A673 (cell line): ENCODE measurements at regions not wholly inside any gene's neighbourhood (a gene's known extent, or its start where the extent isn't known, plus 50 kb on each side); places are given as distances from the start of the nearest gene placed in this dataset.

ENCODE experiments used
- BruUV-seq: library from RNA; stranded (reverse); fragments of 400-500 nt; replicated peaks from 2 replicates; lab custom pipeline; 2021; lab: Mats Ljungman, UMichigan
- CTCF ChIA-PET: fragments of 300-600 bp; sonication (Branson Sonifier 250); formaldehyde crosslinking; loops from one replicate; lab custom pipeline; 2022; ENCODE audit warnings: antibody characterized with exemption; lab: Charles Lee
- POLR2A ChIA-PET: fragments of 300-600 bp; sonication (Branson Sonifier 250); formaldehyde crosslinking; loops from one replicate; lab custom pipeline; 2022; ENCODE audit warnings: antibody characterized with exemption; ENCODE audit not compliant: low non-redundant PET; lab: Charles Lee
- DNase-seq: peaks from one replicate; pipeline ENCODE4 v3.0.0-alpha.2; 2015; ENCODE audit warnings: low spot score
- H3K27ac ChIP-seq: fragments of 200-600 bp; sonication (generic); 2 replicates; pipeline ENCODE4 v1.5.1; 2016; ENCODE audit warnings: mixed run types, low read depth, mild to moderate bottlenecking, mixed read lengths, antibody characterized with exemption, low read length; ENCODE audit not compliant: poor library complexity, severe bottlenecking
- H3K27me3 ChIP-seq: fragments of 200-600 bp; sonication (generic); replicated peaks from 2 replicates; pipeline ENCODE4 v1.6.1; 2017; ENCODE audit warnings: mixed run types, low read depth, mild to moderate bottlenecking, mixed read lengths, antibody characterized with exemption, low read length; ENCODE audit not compliant: insufficient read depth, poor library complexity
- H3K36me3 ChIP-seq: fragments of 200-600 bp; sonication (generic); 2 replicates; pipeline ENCODE4 v1.6.1; 2016; ENCODE audit warnings: mixed run types, mild to moderate bottlenecking, mixed read lengths, antibody characterized with exemption, low read length; ENCODE audit not compliant: insufficient read depth, poor library complexity, severe bottlenecking
- H3K4me1 ChIP-seq: fragments of 200-600 bp; sonication (generic); 2 replicates; pipeline ENCODE4 v1.6.1; 2017; ENCODE audit warnings: mixed run types, mild to moderate bottlenecking, mixed read lengths, antibody characterized with exemption, low read length; ENCODE audit not compliant: insufficient read depth, poor library complexity, severe bottlenecking
- H3K4me3 ChIP-seq: fragments of 200-600 bp; sonication (generic); 2 replicates; pipeline ENCODE4 v1.5.1; 2016; ENCODE audit warnings: low read depth, mixed run types, mild to moderate bottlenecking, mixed read lengths, low read length; ENCODE audit not compliant: poor library complexity, severe bottlenecking
- H3K9me3 ChIP-seq: fragments of 200-600 bp; sonication (generic); 2 replicates; pipeline ENCODE4 v1.6.1; 2016; ENCODE audit warnings: mixed run types, low read depth, mild to moderate bottlenecking, mixed read lengths, antibody characterized with exemption, low read length; ENCODE audit not compliant: poor library complexity, severe bottlenecking
- CTCF ChIP-seq: fragments of 300-800, 200-600 bp; sonication (generic); conservative IDR thresholded peaks from 2 replicates; pipeline ENCODE4 v1.5.1; 2017; ENCODE audit warnings: low read depth, mild to moderate bottlenecking, antibody characterized with exemption, low read length, moderate library complexity, mixed read lengths
- EZH2 ChIP-seq: fragments of 200-600 bp; sonication (generic); IDR thresholded peaks from 2 replicates; pipeline ENCODE4 v1.6.1; 2017; ENCODE audit warnings: borderline replicate concordance, low read depth, mild to moderate bottlenecking, mixed read lengths, antibody characterized with exemption, low read length; ENCODE audit not compliant: poor library complexity, severe bottlenecking
- intact Hi-C: fragments of 100-400 bp; cut with micrococcal nuclease; formaldehyde crosslinking; loops from one replicate; pipeline ENCODE4 v1.10.0; 2022; ENCODE audit not compliant: unreplicated experiment

- no TSS peak for BruUV-seq
- POLR2A ChIA-PET = no interaction called here
- H3K9me3 ChIP-seq = no peaks in the 10 kb centered on the region
- H3K27ac ChIP-seq = no peak overlapping the region
- intact Hi-C loops = no loop called here
- TF ChIP-seq CTCF (no peak), EZH2 (no peak)
- H3K36me3 ChIP-seq = no peaks in the 10 kb centered on the region
- CTCF ChIA-PET = no interaction called here
- H3K4me3 ChIP-seq = no peak overlapping the region
- H3K4me1 ChIP-seq = no peaks in the 10 kb centered on the region
- no peaks in the 10 kb centered on the region for H3K27me3 ChIP-seq
- DNase-seq = no peak
Measured at GRCh38 chrX:45727761-45728160, 527.1 kb upstream of the DIPK2B start.

DNA sequence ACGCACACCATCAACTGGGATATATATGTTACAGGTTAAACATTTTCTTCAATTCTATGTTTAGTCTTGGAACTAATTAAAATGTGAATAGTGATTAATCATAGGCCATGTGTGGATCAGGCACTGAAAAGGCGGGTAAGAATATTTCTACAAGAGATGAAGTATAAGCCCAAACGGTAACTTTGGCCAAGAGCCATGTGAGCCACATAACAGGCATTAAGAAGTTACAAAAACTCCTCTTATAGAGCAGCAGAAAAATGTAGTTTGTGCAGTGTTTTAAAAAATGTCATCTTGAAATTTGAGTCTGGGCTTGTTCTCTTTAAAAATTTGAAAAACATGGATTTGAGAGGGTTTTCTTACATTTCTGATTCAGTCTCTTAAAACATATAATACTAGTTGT, 521.8 kb upstream of the DIPK2B start:
- H3K4me1 ChIP-seq = no peaks in the 10 kb centered on the region
- no peak overlapping the region for H3K27ac ChIP-seq
- ChIA-PET CTCF (no interaction called here), POLR2A (no interaction called here)
- intact Hi-C loops = no loop called here
- BruUV-seq = no TSS peak
- no peaks in the 10 kb centered on the region for H3K9me3 ChIP-seq
- H3K4me3 ChIP-seq = no peak overlapping the region
- no peak for TF ChIP-seq CTCF
- TF ChIP-seq EZH2 = no peak
- H3K27me3 ChIP-seq = no peaks in the 10 kb centered on the region
- H3K36me3 ChIP-seq = no peaks in the 10 kb centered on the region
- DNase-seq = no peak

GRCh38 chrX:45719751-45720501, 519.2 kb upstream of the DIPK2B start:
- no peaks in the 10 kb centered on the region for H3K9me3 ChIP-seq
- H3K27me3 ChIP-seq = no peaks in the 10 kb centered on the region
- no TSS peak for BruUV-seq
- DNase-seq = no peak
- no peak overlapping the region for H3K4me3 ChIP-seq
- intact Hi-C loops = no loop called here
- no peaks in the 10 kb centered on the region for H3K36me3 ChIP-seq
- POLR2A ChIA-PET = no interaction called here
- TF ChIP-seq EZH2 (no peak), CTCF (no peak)
- peaks cover 14% of the 10 kb centered on the region for H3K4me1 ChIP-seq
- CTCF ChIA-PET = no interaction called here
- H3K27ac ChIP-seq = no peak overlapping the region
